OCI-LY3 (cell line): ENCODE measurements at regions not wholly inside any gene's neighbourhood (a gene's known extent, or its start where the extent isn't known, plus 50 kb on each side); places are given as distances from the start of the nearest gene placed in this dataset.

Experiments used
- H2AFZ ChIP-seq: fragments of 200-600, 300-600 bp; shearing (Covaris generic); 2 replicates; pipeline ENCODE4 v1.6.0; 2014; ENCODE audit warnings: antibody characterized with exemption, low read depth, low read length
- H3K27ac ChIP-seq: fragments of 200-600, 300-600 bp; sonication (generic); 2 replicates; pipeline ENCODE4 v1.5.1; 2014; ENCODE audit warnings: mild to moderate bottlenecking, low read length, moderate library complexity, mixed read lengths
- H3K27me3 ChIP-seq: fragments of 200-600, 300-600 bp; sonication (generic); 2 replicates; pipeline ENCODE4 v1.6.1; 2014; ENCODE audit warnings: low read depth, low read length, mixed read lengths
- H3K36me3 ChIP-seq: fragments of 200-600, 300-600 bp; sonication (generic); replicated peaks from 2 replicates; pipeline ENCODE3; 2014; ENCODE audit warnings: low read depth, low read length, mixed read lengths
- H3K4me1 ChIP-seq: fragments of 300-600, 200-600 bp; sonication (generic); 2 replicates; pipeline ENCODE4 v1.6.1; 2014; ENCODE audit warnings: low read length, mixed read lengths
- H3K4me2 ChIP-seq: fragments of 200-600, 300-600 bp; sonication (generic); 2 replicates; pipeline ENCODE4 v1.6.1; 2014; ENCODE audit warnings: low read length, mixed read lengths
- H3K4me3 ChIP-seq: fragments of 300-600, 200-600 bp; sonication (generic); 2 replicates; pipeline ENCODE4 v1.5.1; 2014; ENCODE audit warnings: antibody characterized with exemption, mild to moderate bottlenecking, low read length, moderate library complexity
- H3K79me2 ChIP-seq: fragments of 300-600, 200-600 bp; shearing (Covaris generic); 2 replicates; pipeline ENCODE4 v1.6.1; 2014; ENCODE audit warnings: mild to moderate bottlenecking, low read length, mixed read lengths
- H3K9ac ChIP-seq: fragments of 300-600, 200-600 bp; shearing (Covaris generic); 2 replicates; pipeline ENCODE4 v1.6.0; 2014; ENCODE audit warnings: mild to moderate bottlenecking, low read length, moderate library complexity
- H3K9me3 ChIP-seq: fragments of 200-600, 300-600 bp; shearing (Covaris generic); 2 replicates; pipeline ENCODE4 v1.6.1; 2014; ENCODE audit warnings: low read length, mixed read lengths; ENCODE audit not compliant: insufficient read depth
- H4K20me1 ChIP-seq: fragments of 200-600, 300-600 bp; sonication (generic); 2 replicates; pipeline ENCODE4 v1.6.1; 2016; ENCODE audit warnings: low read length, mixed read lengths; ENCODE audit not compliant: insufficient read depth
- EZH2phosphoT487 ChIP-seq: fragments of 200-600 bp; shearing (Covaris generic); IDR thresholded peaks from 2 replicates; pipeline ENCODE4 v1.6.1; 2018; ENCODE audit warnings: antibody characterized with exemption, mixed run types, low read depth
- TF ChIP-seq, protein P1 (sequence below): fragments of 200-600, 300-600 bp; sonication (generic); IDR thresholded peaks from 2 replicates; pipeline ENCODE4 v1.5.1; 2014; ENCODE audit warnings: antibody characterized with exemption, low read length, low read depth

DNA sequence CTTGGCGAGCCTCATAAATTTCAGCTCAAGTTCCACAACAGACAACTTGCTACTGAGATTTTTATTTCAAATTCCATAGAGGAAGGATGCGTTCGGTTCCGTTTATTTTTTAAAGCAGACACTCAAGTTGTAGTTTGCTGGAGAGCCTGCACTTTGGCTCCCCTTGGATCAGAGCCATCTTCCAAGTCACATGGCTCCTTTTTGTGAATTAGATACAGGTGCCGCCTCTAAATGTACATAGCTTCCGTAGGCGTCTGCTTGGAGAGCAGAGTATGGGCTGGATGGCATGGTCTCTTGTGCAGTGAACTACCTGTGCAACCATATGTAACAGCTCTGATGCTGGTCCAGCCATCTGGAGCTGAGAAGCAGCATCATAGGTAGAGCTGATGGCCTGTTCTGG, 73.9 kb upstream of the WWC1 start:
- Histone ChIP-seq H3K79me2 (no peaks in the 10 kb centered on the region), H3K27ac (no peak overlapping the region), H3K36me3 (no peaks in the 10 kb centered on the region), H3K4me3 (no peak overlapping the region), H3K4me1 (0 out of 2 replicates have a peak, but pooled peaks cover 7% of the 10 kb centered on the region), H3K27me3 (peaks cover 64% of the 10 kb centered on the region), H3K9me3 (no peaks in the 10 kb centered on the region), H2AFZ (no peak overlapping the region), H3K9ac (no peak overlapping the region), H3K4me2 (no peak overlapping the region), H4K20me1 (no peaks in the 10 kb centered on the region)
- no peak for TF ChIP-seq EZH2phosphoT487
- TF ChIP-seq, protein P1, sequence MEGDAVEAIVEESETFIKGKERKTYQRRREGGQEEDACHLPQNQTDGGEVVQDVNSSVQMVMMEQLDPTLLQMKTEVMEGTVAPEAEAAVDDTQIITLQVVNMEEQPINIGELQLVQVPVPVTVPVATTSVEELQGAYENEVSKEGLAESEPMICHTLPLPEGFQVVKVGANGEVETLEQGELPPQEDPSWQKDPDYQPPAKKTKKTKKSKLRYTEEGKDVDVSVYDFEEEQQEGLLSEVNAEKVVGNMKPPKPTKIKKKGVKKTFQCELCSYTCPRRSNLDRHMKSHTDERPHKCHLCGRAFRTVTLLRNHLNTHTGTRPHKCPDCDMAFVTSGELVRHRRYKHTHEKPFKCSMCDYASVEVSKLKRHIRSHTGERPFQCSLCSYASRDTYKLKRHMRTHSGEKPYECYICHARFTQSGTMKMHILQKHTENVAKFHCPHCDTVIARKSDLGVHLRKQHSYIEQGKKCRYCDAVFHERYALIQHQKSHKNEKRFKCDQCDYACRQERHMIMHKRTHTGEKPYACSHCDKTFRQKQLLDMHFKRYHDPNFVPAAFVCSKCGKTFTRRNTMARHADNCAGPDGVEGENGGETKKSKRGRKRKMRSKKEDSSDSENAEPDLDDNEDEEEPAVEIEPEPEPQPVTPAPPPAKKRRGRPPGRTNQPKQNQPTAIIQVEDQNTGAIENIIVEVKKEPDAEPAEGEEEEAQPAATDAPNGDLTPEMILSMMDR: no peak

DNA sequence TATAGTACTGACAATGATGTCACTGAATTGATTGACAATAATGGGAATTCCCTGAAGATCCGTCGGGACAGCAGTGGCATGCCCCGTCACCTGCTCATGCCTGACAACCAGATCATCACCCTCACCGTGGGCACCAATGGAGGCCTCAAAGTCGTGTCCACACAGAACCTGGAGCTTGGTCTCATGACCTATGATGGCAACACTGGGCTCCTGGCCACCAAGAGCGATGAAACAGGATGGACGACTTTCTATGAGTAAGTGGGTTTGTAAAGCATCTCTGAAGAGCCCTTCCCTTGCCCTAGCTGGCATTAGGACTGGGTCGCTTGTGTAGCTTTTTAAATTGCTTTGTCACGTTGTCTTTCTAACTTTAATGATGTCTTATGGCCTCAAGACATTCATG, 72.7 kb upstream of the WWC1 start:
- H3K4me2 ChIP-seq: no peak overlapping the region
- H3K36me3 ChIP-seq: no peaks in the 10 kb centered on the region
- no peaks in the 10 kb centered on the region for H3K79me2 ChIP-seq
- no peaks in the 10 kb centered on the region for H4K20me1 ChIP-seq
- 0 out of 2 replicates have a peak, but pooled peaks cover 7% of the 10 kb centered on the region for H3K4me1 ChIP-seq
- no peak overlapping the region for H3K27ac ChIP-seq
- no peaks in the 10 kb centered on the region for H3K9me3 ChIP-seq
- H2AFZ ChIP-seq: peak overlapping the region; percentile 95; the same call in 1 of the 2 replicates
- peaks cover 61% of the 10 kb centered on the region for H3K27me3 ChIP-seq
- H3K9ac ChIP-seq: no peak overlapping the region
- H3K4me3 ChIP-seq: no peak overlapping the region
- TF ChIP-seq, protein P1: no peak
- no peak for TF ChIP-seq EZH2phosphoT487

DNA sequence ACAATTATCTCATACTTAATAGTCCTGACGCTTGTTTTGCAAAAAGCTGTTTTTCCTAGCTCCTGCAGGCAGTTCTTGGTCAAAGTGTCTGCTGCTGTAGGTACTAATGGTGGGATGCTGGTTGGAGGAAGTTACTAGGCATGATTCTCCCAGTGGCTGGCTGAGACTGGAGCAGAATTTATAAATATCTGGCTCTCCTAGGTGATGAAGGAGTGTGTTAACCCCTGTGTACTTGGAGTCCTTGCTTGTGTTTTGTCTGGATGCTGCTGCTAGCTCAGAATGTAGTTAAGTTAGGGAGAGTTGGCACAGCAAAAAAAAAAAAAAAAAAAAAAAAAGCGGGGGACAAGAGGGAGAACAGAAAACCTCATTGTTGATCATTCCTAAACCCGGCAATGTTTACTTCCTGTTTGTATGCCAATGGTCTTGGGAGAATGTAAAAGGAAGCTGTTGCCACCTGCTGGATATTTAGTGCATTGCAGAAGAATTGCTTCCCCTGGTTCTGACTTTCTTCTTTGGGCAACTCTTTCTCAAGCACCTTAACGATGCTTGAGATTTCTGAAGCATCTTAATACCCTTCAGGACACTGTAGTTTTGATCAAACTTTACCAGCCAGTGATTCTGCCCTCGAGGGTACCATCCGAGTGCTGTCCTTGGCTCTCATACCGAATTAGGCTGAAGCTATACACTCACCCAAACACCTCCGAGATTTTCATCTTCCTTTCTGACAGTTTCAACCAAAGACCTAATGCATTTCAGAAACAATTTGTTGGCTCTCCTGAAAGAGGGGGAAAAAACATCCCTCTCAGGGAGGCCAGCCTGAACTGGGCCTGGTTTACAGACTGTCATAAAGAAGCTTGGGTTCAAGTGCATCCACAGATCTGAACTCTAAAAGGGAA, 71.7 kb upstream of the WWC1 start:
- TF ChIP-seq EZH2phosphoT487: no peak
- TF ChIP-seq, protein P1: peak; percentile 83
- H3K4me1 ChIP-seq: 0 out of 2 replicates have a peak, but pooled peaks cover 7% of the 10 kb centered on the region
- no peaks in the 10 kb centered on the region for H3K9me3 ChIP-seq
- H3K27ac ChIP-seq: no peak overlapping the region
- H3K4me3 ChIP-seq: peak overlapping the region; percentile 62
- H3K9ac ChIP-seq: no peak overlapping the region
- peaks cover 57% of the 10 kb centered on the region for H3K27me3 ChIP-seq
- H2AFZ ChIP-seq: peak overlapping the region; percentile 95
- H4K20me1 ChIP-seq: no peaks in the 10 kb centered on the region
- H3K4me2 ChIP-seq: peak overlapping the region; percentile 52
- no peaks in the 10 kb centered on the region for H3K36me3 ChIP-seq
- no peaks in the 10 kb centered on the region for H3K79me2 ChIP-seq

DNA sequence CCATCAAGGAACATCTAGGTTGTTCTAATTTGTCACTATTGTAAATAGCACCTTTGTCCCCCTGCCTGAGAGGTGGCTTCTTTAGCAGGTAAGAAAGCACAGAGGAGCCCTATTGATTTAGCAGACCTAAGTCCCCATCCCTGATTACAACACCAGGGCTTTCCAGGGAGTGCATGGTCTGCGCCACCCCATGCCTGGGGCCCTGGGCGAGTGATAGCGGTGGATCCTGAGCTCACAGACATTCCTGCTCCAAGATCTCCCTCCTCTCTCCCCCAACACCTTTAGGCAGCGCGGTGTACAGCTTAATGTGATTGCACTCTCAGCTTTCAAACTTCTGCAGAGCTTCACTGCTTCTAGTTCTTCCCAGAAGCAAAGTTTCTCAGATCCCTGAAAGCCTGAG, 67.4 kb upstream of the WWC1 start:
- Histone ChIP-seq H3K36me3 (no peaks in the 10 kb centered on the region), H4K20me1 (no peaks in the 10 kb centered on the region), H3K27ac (no peak overlapping the region), H3K4me3 (no peak overlapping the region), H2AFZ (no peak overlapping the region), H3K79me2 (no peaks in the 10 kb centered on the region), H3K9me3 (no peaks in the 10 kb centered on the region), H3K27me3 (peaks cover 41% of the 10 kb centered on the region), H3K4me2 (no peak overlapping the region), H3K9ac (no peak overlapping the region), H3K4me1 (0 out of 2 replicates have a peak, but pooled peaks cover 7% of the 10 kb centered on the region)
- TF ChIP-seq, protein P1: no peak
- no peak for TF ChIP-seq EZH2phosphoT487
